H7 (cell line): ENCODE measurements at regions not wholly inside any gene's neighbourhood (a gene's known extent, or its start where the extent isn't known, plus 50 kb on each side); places are given as distances from the start of the nearest gene placed in this dataset.

Experiments used
- DNase-seq: peaks from one replicate; pipeline ENCODE4 v3.0.0; 2012
- H3K27me3 ChIP-seq: 2 replicates; pipeline ENCODE4 v1.6.0; 2011; ENCODE audit warnings: mild to moderate bottlenecking, low read length; ENCODE audit not compliant: control insufficient read depth, insufficient read depth
- H3K36me3 ChIP-seq: replicated peaks from 2 replicates; pipeline ENCODE4 v1.5.1; 2011; ENCODE audit warnings: low read length; ENCODE audit not compliant: control insufficient read depth, insufficient read depth
- H3K4me3 ChIP-seq: 2 replicates; pipeline ENCODE4 v1.5.1; 2011; ENCODE audit warnings: low read depth, mild to moderate bottlenecking, control low read depth, low read length, moderate library complexity; ENCODE audit not compliant: insufficient read depth

DNA sequence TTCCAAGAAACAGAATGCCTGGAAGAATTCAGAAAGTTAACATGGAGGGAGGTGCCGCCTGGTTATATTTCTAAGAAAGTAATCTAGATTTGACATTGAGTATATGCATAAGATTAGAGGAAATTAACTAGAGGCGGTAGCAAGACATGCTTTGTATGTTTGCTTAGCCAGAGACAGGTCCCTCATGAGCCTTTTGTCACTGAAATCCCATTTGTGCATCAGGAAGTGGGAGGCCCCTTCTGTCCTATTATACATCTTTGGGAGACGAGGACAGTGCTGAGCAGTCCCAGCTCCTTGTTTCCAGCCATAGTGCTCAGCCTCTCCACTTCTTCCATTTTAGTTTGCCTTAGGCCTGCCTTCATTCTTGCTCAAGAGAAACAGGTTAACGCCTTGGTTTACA lies 115.4 kb upstream of the LHCGR start:
- no peak for DNase-seq
- Histone ChIP-seq H3K36me3 (no peaks in the 10 kb centered on the region), H3K4me3 (no peak overlapping the region), H3K27me3 (no peaks in the 10 kb centered on the region)

DNA sequence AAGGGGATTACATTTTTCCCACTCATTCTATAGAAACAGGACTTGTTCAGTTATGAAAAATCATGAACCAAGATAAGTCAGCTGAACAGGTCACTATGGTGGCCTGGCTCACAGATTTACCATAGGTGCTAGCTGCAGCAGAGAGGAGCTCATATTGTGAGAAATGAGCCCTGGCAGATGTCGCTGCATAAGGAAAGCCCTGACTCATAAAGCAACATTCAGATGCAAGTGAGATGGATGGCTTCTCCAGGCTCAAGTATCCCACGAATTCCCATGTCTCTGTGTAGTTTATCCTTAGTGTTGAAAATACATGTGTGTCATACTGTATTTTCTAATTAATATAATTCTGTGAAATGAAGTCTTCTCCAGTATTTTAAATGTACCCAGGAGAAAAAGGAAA lies 115.0 kb upstream of the LHCGR start:
- no peaks in the 10 kb centered on the region for H3K36me3 ChIP-seq
- no peak for DNase-seq
- no peak overlapping the region for H3K4me3 ChIP-seq
- no peaks in the 10 kb centered on the region for H3K27me3 ChIP-seq

DNA sequence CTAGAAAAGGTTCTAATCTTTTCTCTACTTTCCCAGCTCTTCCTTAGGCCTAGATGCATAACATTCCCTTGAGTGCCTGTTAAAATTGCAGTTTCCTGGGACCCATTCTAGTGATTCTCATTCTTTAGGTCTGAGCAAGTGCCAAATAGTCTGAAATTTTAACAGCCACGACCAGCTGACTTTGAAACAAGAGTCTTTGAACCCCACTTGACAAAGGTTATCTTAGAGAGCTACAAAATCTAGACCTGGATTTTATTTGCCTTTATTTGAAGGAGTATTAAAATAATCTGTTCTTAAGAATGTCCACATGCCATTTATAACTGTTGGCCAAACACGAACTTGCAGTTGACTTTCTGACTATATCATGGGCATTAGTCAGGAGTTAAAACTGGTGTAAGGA lies 110.2 kb upstream of the LHCGR start:
- no peak for DNase-seq
- H3K4me3 ChIP-seq, result no peak overlapping the region
- no peaks in the 10 kb centered on the region for H3K36me3 ChIP-seq
- no peaks in the 10 kb centered on the region for H3K27me3 ChIP-seq

DNA sequence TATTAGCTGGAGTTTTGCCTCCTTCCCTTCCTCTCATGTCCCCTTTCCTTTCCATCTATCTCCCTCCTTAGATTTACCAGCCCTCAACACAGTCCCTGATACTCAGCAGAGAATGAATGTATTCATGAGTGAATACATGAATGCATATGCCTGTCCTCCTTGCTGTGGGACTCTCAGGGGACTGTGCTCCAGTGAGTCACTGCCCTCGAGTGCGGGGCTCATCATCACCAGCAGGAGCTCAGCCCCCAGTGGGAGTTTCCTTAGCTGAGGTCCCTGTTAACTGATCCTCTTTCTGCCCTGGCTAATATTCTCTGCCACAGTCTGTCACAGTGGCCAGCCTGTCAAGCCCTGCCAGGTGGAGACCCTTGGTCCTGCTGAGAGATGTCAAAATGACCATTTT lies 104.9 kb upstream of the LHCGR start:
- H3K4me3 ChIP-seq, result no peak overlapping the region
- no peaks in the 10 kb centered on the region for H3K27me3 ChIP-seq
- DNase-seq, result no peak
- H3K36me3 ChIP-seq, result no peaks in the 10 kb centered on the region

DNA sequence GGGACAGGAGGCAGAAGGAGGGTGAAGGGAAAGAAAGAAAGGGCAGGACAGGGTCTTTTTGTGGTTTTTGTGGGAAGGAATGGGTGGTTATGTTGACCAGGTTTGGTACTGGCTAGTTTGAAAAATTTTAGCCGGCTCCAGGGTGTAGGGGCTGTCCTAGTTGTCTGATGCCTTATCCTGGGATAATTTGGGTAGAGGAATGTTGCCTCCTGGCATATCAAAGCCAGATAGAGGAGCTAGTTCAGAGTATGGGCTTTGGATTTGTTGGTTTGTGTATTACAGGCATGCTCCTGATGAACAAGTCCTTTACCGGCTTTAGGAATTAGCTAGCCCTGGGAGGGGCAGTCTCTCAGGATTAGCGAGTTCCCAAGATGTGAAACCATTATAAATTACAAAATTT lies 101.1 kb upstream of the LHCGR start:
- Histone ChIP-seq H3K4me3 (no peak overlapping the region), H3K36me3 (no peaks in the 10 kb centered on the region), H3K27me3 (no peaks in the 10 kb centered on the region)
- DNase-seq, result no peak

DNA sequence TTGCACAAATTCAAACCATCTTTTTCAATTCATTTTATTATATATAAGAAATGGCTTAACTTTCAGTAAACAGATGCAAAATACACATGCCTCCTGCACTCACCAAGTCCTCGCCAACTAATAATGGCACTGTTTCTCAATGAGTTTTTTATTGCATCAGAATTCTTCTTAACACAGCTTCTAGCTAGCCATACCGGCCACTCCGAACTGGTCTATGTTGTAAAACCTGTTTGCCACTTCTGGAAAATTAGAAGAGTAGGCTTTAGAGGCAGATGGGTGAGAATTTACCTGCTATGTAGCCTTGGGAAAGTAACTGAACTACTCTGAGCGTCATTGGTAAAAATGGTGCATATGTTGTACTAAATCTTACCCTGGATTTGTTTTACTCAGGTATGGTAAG lies 100.6 kb upstream of the LHCGR start:
- H3K27me3 ChIP-seq, result no peaks in the 10 kb centered on the region
- no peak overlapping the region for H3K4me3 ChIP-seq
- no peaks in the 10 kb centered on the region for H3K36me3 ChIP-seq
- no peak for DNase-seq

DNA sequence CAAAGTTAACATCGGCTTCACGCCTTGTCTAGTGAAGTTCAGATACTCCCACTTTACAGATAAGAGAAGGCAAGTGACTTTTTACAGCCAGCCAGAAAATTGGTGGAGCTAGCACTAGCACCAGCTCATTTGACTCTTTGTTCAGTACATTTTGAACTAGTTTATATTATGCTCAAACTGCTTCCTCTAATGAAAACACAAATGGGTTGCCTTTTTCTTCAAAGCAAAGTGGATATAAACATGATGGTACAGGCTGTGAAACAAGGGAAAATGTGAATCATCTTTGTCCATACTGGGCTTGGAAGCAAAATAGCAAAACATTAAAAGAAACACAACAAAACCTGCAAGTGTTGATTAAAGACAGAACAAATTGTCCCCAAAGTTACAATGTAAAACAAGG lies 99.6 kb upstream of the LHCGR start:
- no peak overlapping the region for H3K4me3 ChIP-seq
- H3K27me3 ChIP-seq, result no peaks in the 10 kb centered on the region
- no peaks in the 10 kb centered on the region for H3K36me3 ChIP-seq
- no peak for DNase-seq

DNA sequence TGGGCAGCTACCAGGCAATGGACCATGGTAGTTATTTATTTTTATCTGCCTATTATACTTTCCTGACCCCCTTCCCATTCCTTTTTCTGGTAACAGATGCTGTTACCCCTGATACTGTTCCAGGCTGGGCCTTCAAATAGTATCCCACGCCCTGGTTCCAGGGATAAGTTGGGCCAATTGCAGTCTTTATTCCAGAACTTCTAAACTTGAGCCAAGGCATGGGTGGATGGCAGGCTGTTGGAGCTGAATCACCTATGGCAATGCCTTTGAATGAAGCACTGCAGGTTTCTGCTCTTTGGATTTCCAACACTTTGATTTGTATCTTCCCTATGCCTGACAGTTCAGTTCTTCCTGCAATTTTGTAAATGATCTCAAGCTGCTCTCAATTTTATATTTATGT lies 99.2 kb upstream of the LHCGR start:
- Histone ChIP-seq H3K36me3 (no peaks in the 10 kb centered on the region), H3K4me3 (no peak overlapping the region), H3K27me3 (no peaks in the 10 kb centered on the region)
- DNase-seq, result no peak

DNA sequence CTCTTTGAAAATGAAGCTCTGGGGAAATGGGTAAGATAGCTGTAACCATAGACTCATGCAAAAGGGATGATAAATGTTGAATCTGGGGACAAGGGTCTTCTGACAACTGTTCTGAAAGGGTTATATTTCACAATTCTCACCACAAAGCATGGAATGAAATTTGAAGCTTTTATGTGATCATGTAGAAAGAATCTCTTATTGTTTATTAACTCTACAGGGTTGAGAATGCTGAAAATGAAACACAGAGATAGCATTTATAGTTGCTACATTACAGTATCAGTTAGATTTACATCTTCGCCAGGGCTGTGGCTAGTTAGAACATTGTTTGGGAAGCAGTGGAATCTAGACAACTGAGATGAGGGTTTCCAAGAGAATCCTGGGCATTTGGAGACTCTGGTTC lies 97.4 kb upstream of the LHCGR start:
- H3K27me3 ChIP-seq, result no peaks in the 10 kb centered on the region
- DNase-seq, result no peak
- no peak overlapping the region for H3K4me3 ChIP-seq
- H3K36me3 ChIP-seq, result no peaks in the 10 kb centered on the region

DNA sequence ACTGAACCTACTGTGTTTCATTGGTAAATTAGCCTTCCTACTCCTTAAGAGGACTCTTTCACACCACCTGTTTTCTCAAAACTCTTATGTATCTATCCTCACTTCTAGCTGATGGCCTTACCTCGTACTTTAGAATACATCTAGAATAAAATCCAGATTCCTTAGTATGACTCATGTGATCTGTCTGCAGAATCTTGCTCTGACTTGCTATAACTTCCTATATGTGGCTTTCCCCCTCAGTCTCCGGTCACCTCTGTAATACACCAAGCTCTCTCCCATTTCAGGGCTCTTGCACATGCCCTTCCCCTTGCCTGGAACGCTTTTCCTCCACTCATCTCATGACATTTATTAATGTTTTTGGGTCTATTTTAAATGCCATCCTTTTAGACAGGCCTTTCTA lies 95.6 kb upstream of the LHCGR start:
- Histone ChIP-seq H3K4me3 (no peak overlapping the region), H3K36me3 (no peaks in the 10 kb centered on the region), H3K27me3 (no peaks in the 10 kb centered on the region)
- no peak for DNase-seq

DNA sequence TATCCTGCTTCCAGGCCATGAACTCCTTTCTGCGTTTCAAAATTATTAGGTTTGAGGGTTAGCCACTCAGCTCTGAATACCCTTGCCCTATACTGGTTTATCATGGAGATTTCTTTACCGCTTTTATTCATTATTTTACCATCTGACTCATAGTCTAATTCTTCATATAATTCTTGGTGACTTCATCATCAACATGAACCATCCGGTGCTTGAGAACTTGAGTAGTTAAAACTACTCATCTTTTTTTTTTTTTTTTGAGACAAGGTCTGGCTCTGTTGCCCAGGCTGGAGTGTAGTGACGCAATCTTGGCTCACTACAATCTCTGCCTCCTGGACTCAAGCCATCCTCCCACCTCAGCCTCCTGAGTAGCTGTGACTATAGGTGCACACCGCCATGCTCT lies 94.2 kb upstream of the LHCGR start:
- Histone ChIP-seq H3K36me3 (no peaks in the 10 kb centered on the region), H3K27me3 (no peaks in the 10 kb centered on the region), H3K4me3 (no peak overlapping the region)
- DNase-seq, result no peak

DNA sequence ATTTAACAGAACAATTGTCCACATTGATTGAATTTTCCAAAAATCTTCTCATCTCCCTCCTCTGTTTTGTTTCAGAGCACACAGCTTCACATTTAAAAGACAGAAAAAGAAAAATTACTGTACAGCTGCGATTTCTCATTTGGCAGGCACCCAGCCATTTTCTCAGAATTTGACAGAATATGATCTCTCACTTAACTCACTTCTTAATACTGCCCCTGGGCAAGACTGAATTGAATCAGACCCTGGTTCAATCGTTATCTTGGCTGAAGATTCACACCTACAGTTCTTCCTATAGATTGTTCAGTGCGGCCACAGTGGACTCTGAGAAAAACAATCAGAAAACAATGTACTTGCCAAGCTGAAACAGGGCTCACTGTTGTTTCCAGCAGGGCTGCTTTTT lies 90.2 kb upstream of the LHCGR start:
- H3K36me3 ChIP-seq, result no peaks in the 10 kb centered on the region
- no peaks in the 10 kb centered on the region for H3K27me3 ChIP-seq
- DNase-seq, result no peak
- no peak overlapping the region for H3K4me3 ChIP-seq

DNA sequence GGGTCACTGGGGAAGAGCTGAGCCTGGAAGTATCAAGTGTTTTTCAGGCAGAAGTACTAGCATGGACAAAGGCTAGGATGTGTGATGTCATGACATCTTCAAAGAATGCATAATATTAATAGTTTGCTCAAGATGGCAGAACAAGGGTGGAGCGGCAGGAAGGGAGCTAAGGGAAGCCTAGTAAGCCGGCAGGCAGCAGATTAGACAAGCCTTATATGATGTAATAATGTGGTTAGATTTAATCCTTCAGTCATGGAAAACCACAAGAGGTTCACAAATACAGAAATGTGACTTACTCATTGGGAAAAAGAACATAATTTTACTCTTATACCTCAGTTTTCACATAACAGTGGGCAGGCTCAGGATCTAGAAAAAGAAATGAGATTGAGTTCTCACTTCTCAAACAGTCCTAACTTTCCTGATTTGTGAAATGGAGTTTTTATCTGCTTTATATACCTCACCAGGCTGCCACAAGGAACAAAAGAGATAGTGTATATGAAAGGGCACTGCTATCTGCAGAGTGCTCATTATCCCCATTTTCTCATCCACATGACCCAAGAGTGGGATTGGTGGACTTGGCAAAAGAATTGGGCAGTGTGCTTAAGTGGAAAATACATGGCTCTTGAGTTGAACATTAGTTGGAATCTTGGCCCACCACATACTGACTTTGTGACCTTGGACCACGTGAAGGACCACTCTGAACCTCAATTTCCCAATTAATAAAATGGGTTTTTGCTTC lies 89.1 kb upstream of the LHCGR start:
- H3K27me3 ChIP-seq, result no peaks in the 10 kb centered on the region
- H3K4me3 ChIP-seq, result no peak overlapping the region
- DNase-seq, result no peak
- H3K36me3 ChIP-seq, result no peaks in the 10 kb centered on the region

DNA sequence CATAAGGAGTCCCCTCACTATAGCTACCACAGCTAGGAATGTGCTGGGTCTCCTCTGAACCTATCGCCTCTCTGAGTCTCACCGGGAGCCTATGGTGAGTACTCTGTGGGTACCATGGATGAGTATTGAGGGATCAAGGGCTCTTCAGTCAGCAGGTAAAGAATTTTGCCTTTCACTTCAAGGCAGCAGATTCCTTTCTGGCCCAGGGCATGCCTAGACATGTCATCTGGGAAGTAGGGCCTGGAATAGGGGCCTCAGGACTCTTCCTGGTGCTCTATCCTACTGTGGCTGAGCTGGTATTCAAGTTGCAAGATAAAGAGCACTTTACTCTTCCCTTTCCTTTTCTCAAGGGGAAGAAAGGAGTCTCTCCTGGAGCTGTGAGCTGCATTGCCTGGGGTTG lies 85.6 kb upstream of the LHCGR start:
- Histone ChIP-seq H3K36me3 (no peaks in the 10 kb centered on the region), H3K4me3 (no peak overlapping the region), H3K27me3 (no peaks in the 10 kb centered on the region)
- DNase-seq, result no peak

DNA sequence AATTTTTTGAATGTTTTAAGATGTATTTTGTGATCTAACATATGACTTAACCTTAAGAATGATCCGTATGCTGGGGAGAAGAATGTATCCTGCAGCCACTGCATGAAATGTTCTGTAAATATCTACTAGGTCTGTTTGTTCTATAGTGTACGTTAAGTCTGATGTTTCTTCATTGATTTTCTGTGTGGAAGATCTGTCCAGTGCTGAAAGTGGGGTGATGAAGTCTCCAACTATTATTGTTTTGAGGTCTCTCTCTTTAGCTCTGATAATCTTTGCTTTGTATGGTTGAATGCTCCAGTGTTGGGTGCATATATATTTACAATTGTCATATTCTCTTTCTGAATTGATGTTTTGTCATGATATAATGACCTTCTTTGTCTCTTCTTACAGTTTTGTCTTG lies 82.5 kb upstream of the LHCGR start:
- no peak for DNase-seq
- H3K27me3 ChIP-seq, result no peaks in the 10 kb centered on the region
- H3K4me3 ChIP-seq, result no peak overlapping the region
- H3K36me3 ChIP-seq, result no peaks in the 10 kb centered on the region

DNA sequence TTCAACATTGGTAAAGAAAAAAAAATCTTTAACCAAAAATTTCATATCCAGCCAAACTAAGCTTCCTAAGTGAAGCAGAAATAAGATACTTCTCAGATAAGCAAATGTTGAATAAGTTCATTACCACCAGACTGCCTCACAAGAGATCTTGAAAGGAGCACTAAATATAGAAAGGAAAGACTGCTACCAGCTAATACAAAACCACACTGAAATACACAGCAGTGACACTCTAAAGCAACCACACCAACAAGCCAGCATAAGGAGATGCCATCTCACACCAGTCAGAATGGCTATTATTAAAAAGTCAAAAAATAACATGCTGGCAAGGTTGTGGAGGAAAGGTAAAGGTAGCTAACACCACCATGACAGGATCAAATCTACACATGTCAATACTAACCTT lies 74.0 kb upstream of the LHCGR start:
- DNase-seq, result no peak
- no peaks in the 10 kb centered on the region for H3K27me3 ChIP-seq
- no peaks in the 10 kb centered on the region for H3K36me3 ChIP-seq
- H3K4me3 ChIP-seq, result no peak overlapping the region
